RPMI7951 (cell line): ENCODE measurements at regions not wholly inside any gene's neighbourhood (a gene's known extent, or its start where the extent isn't known, plus 50 kb on each side); places are given as distances from the start of the nearest gene placed in this dataset.

Source experiments
- DNase-seq: peaks from one replicate; pipeline ENCODE4 v3.0.0-alpha.2; 2012; ENCODE audit warnings: low read depth

GRCh38 chr3:132236701-132237651 is 80.2 kb upstream of the ACP3 start:
- no peak for DNase-seq

GRCh38 chr3:132237652-132238032 is 79.6 kb upstream of the ACP3 start:
- DNase-seq: no peak

- no peak for DNase-seq
These were observed 77.6 kb upstream of the ACP3 start for GRCh38 chr3:132239587-132239986.

GRCh38 chr3:132241776-132242514 is 75.3 kb upstream of the ACP3 start:
- DNase-seq: no peak

- DNase-seq: no peak
These were observed 74.4 kb upstream of the ACP3 start for GRCh38 chr3:132242790-132243189.

- peak; percentile 22 for DNase-seq
These were observed 71.6 kb upstream of the ACP3 start for GRCh38 chr3:132245552-132246142.

- no peak for DNase-seq
These were observed 71.0 kb upstream of the ACP3 start for GRCh38 chr3:132246212-132246611.

GRCh38 chr3:132247211-132247610 is 70.0 kb upstream of the ACP3 start:
- no peak for DNase-seq

- DNase-seq: no peak
These were observed 68.7 kb upstream of the ACP3 start for GRCh38 chr3:132248490-132248889.

- DNase-seq: peak; percentile 67
These were observed 63.8 kb upstream of the ACP3 start for GRCh38 chr3:132253262-132253878.

GRCh38 chr3:132254076-132254755 is 63.0 kb upstream of the ACP3 start:
- peak; percentile 45 for DNase-seq

GRCh38 chr3:132255041-132255745 is 62.0 kb upstream of the ACP3 start:
- peak; percentile 82 for DNase-seq

GRCh38 chr3:132256989-132257388 is 60.2 kb upstream of the ACP3 start:
- DNase-seq: peak; percentile 50

GRCh38 chr3:132261506-132261905 is 55.7 kb upstream of the ACP3 start:
- DNase-seq: no peak

GRCh38 chr3:132262305-132262704 is 54.9 kb upstream of the ACP3 start:
- DNase-seq: no peak

- no peak for DNase-seq
These were observed 54.3 kb upstream of the ACP3 start for GRCh38 chr3:132262956-132263355.

- DNase-seq: peak; percentile 6
These were observed 52.2 kb upstream of the ACP3 start for GRCh38 chr3:132265028-132265427.

GRCh38 chr3:132265488-132265887 is 51.7 kb upstream of the ACP3 start:
- no peak for DNase-seq

GRCh38 chr3:132267391-132267993 is 49.7 kb upstream of the ACP3 start:
- no peak for DNase-seq
